ENCODE measurements at regions not wholly inside any gene's neighbourhood (a gene's known extent, or its start where the extent isn't known, plus 50 kb on each side); places are given as distances from the start of the nearest gene placed in this dataset.
"Not testable (repeated sequence)": the region's sequence is repeated elsewhere in the genome, so short reads cannot be mapped to it uniquely, and the experiment has no call there.

DNA sequence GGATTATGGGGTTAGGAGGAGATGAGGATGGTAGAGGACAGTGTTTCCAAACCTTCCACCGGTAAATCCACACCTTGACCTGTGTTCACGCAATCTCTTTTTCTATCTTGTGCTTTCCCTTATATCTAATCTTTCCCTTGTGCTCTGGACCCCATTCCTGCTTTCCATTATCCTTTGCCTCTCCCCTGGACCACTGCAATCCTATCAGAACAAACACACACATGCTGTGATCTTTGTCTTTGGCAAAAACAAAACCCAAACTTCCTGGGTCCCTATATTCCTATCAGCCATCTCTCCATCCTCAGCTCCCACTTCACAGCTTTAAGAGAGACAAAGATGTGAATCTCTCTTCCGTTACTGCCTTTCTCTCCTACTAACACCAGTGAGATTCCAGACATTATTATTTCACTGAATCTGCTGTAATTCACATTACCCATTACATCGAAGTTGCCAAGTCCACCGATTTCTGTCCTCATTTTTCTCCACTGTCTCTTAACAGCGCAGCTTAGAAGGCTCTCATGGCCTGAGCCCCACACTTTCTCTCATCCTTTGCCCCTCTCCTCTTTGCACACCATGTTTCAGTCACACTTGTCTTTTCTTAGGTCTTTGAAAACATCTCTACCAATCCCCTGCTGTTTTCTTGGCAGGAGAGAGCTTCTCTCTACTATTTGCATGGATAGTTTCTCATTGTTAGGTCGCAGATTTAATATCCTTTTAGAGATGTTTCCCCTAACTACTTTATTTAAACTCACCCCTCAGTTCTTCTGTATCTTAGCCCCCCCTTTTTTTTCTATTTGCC, 230.0 kb upstream of the B3GALT2 start:
- DNase-seq (ENCODE audit: low read depth in 2 of 2) = no peak

GRCh38 chr1:193415256-193415655, 228.8 kb upstream of the B3GALT2 start:
- no peak for DNase-seq (ENCODE audit: low read depth in 2 of 2)

DNA sequence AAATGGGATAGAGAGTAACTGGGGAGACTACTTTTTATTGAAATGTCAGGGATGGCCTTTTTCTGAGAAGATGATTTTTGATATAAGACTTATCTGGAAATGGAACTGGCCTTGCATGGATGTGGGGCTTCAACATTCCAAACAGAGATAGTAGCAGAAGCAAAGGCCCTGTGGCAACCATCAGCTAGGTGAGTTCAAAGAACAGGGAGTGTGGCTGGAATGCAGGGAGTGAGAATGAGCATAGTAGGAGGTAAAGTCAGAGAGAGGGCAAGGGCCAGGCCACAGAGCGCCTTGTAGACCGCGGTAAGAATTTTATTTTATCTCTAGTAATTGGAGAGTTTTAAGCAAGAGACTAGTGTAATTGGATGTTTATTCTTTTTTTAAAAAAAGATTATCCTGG, 227.0 kb upstream of the B3GALT2 start:
- DNase-seq (ENCODE audit: low read depth in 2 of 2) = no peak

DNA sequence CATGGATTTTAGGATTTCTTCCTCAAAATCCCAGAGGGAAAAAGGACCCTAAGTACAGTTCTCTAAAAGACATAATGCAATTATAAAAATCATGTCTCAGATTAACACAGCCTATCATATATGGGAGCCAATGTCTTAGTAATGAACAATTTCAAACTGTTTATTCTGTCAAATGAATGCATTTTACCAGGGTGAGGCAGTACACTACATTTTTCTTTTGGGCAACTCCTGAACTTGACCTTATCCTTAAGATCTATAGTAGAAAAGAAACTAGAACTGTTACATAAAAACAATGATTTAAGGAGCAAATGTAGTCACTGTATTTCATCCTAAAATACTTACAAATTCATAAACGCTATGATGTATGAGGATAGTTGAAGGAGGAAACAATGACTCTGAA, 226.3 kb upstream of the B3GALT2 start:
- no peak for DNase-seq (ENCODE audit: low read depth in 2 of 2)

DNA sequence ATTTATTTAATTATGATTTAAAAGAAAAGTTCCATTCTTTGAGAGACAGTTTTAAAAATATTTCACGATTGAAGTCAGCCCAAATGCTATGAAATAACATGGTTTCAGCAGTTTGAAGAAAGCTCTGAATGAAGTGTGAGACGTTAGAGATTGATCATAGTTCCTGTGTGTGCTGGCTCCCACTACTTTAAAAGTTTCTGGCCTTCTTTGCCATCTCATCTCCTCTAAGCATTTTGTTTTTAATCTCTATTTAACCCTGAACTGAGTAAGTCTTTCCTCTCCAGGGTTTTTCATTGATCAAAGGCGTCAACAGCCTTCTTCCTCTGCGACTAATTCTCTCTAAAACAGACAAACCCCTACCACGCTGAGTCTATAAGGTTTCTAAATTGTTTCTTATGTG, 225.3 kb upstream of the B3GALT2 start:
- no peak for DNase-seq (ENCODE audit: low read depth in 2 of 2)

DNA sequence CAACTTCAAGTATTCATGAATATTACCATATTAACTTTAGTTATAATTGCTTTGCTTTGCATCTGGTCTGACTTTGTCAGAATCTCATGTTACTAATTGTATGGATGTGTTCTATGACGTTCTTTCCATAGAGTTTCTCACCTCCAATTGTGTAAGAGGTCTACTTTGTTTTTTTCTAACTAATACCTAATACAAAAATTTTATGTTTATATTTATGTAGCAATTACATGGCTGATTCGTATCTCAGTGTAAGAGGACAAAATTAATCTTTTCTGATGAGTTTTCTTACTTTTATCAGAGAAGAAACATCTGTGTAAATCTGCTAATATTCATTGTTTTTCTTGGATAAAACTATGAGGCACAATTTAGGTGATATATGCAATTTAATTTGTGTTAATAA, 224.8 kb upstream of the B3GALT2 start:
- DNase-seq (ENCODE audit: low read depth in 2 of 2) = no peak

DNA sequence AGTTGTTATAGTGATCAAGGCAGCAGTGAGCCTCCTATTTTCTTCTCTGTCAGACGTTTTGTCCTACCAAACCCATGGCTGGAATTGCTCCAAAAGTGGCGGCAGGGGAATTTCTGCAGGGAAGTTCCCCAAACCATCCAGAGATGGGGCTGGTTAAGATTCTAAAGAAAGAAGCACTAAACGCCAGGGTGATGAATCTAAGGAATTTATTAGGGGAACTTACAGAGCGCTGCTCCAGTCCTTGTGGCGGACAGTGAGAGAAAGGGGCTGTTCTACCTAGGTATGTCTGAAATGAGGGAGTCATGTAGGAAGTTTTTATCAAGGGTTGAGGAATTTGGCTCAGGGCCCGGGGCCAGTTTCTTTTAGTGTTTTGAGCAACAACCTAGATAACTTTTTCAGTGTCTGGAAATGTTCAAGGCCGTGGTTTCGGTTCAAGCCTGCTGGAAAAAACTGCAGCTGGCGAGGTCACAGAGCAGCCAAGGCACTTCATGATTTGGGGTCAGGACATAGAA, 222.4 kb upstream of the B3GALT2 start:
- no peak for DNase-seq (ENCODE audit: low read depth in 2 of 2)

GRCh38 chr1:193406901-193407300, 220.5 kb upstream of the B3GALT2 start:
- no peak for DNase-seq (ENCODE audit: low read depth in 2 of 2)

- DNase-seq (ENCODE audit: low read depth in 2 of 2) = no peak
These were observed 217.8 kb upstream of the B3GALT2 start for GRCh38 chr1:193404236-193404635.

DNA sequence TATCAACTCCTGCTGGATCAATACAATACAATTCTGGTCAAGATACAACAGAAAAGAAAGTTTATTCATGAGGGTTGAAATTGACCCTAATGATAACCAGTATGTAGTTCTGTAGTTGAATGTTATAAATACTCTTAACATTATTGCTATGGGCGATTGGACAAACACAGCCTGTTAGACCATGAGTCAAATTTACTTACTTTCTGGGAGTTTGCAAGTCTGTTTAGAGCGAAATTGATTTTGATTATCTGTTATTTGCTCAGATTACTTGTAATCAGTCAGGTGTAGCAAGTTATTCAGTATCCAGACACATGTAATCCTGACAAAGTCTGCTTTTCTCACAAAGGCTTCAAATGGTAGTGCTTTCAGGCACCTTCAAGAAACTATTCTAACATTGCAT, 216.6 kb upstream of the B3GALT2 start:
- no peak for DNase-seq (ENCODE audit: low read depth in 2 of 2)

DNA sequence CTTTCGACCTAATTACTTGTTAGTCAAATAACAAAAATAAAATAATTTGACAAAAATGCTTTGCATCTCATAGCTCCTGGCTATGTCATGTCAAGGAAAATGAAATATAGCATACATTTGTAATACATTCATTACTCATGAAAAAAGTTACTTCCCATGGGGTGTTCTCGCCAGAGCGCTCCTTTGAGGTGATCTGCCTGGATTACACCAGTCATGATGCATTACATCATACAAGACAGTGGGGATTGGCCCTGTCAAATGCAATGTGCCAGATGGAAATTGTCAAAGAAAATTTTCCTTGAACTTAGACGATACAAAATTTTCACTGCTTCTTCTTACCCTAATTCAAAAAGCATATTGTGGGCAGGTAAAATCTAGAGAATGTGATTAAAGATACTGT, 215.6 kb upstream of the B3GALT2 start:
- no peak for DNase-seq (ENCODE audit: low read depth in 2 of 2)

DNA sequence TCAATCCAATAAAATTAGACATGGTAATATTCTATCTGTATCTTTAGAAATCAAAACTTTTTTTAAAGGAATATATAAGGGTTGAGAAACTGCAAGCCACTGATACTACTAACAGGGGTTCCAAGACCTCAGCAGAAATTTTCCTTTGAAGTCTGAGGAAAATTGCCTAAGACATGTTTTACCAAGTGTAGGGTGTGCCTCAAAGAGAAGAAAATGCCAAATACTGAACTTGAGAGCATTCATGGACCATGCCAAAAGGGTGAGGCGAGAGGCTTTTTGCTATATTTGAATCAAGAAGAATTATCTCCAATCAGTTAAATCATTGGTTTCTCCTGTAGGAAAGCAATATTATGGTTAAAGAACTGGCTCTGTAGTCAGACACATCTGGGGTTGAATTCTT, 207.9 kb upstream of the B3GALT2 start:
- no peak for DNase-seq (ENCODE audit: low read depth in 2 of 2)

GRCh38 chr1:193392686-193393085, 206.3 kb upstream of the B3GALT2 start:
- no peak for DNase-seq (ENCODE audit: low read depth in 2 of 2)

DNA sequence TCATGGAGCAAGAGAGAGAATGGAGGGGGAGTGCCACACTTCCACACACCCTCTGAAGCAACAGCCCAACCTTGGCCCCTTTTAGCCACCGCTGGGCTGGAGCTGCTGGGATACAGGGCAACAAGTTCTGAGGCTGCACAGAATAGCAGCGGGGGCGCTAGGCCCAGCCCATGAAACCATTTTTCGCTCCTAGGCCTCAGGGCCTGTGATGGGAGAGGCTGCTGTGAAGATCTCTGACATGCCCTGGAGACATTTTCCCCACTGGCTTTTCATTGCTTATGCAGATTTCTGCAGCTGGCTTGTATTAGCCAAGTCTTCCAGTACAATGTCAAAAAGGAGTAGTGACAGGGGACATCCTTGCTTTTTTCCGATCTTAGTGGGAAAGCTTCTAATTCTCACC, 202.3 kb upstream of the B3GALT2 start:
- no peak for DNase-seq (ENCODE audit: low read depth in 2 of 2)

DNA sequence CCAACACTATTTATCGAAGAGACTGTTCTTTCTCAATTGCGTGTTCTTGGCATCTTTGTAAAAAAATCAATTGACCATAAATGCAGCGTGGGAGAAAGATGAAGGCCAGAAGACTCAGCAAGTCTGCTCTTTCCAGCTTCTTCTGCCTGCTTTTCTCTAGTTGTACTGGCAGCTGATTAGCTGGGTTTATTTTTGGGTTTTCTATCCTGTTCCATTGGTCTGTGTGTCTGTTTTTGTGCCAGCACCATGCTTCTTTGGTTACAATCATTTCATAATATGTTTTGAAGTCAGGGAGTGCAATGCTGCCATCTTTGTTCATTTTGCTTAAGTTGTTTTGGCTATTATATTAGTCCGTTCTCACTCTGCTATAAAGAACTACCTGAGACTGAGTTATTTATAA, 201.8 kb upstream of the B3GALT2 start:
- DNase-seq (ENCODE audit: low read depth in 2 of 2) = no peak

DNA sequence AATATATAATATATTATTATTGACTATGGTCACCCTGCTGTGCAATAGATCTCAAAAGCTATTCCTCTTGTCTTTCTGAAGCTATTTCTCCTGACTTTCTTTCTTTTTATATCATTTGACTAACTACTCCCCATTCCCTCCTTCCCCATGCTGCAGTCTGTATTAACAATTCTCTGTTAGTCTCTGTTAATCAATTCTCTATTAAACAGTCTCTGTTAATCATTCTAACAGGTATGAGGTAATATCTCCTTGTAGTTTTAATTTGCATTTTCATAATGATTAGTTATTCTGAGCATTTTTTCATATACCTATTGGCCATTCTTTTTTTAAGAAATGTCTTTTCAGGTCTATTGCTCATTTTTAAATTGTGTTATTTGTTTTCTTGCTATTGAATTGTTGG, 201.0 kb upstream of the B3GALT2 start:
- no peak for DNase-seq (ENCODE audit: low read depth in 2 of 2)

- not testable (repeated sequence) for DNase-seq (ENCODE audit: low read depth in 2 of 2)
These were observed 192.0 kb upstream of the B3GALT2 start for GRCh38 chr1:193378451-193378850.

- DNase-seq (ENCODE audit: low read depth in 2 of 2) = no peak
These were observed 191.1 kb upstream of the B3GALT2 start for GRCh38 chr1:193377472-193377871.

- no peak for DNase-seq (ENCODE audit: low read depth in 2 of 2)
These were observed 186.1 kb upstream of the B3GALT2 start for GRCh38 chr1:193372553-193372952.

GRCh38 chr1:193368302-193368701, 181.9 kb upstream of the B3GALT2 start:
- DNase-seq (ENCODE audit: low read depth in 2 of 2) = no peak

DNA sequence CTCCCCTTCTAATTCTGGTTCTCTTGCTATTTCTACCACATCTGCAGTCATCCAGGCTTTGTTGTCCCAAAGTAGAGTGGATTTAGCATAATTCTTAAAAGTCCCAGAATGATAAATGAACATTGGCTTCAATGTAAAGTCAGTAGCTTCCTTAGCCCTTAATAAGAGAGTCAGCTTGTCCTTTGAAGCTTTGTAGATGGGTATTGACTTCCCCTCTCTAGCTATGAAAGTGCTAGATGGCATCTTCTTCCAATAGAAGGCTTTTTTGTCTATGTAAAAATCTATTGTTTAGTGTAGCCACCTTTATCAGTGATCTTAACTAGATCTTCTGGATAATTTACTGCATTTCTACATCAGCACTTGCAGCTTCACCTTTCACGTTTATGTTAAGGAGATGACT, 181.4 kb upstream of the B3GALT2 start:
- no peak for DNase-seq (ENCODE audit: low read depth in 2 of 2)

GRCh38 chr1:193366764-193367507, 180.5 kb upstream of the B3GALT2 start:
- no peak for DNase-seq (ENCODE audit: low read depth in 2 of 2)

- DNase-seq (ENCODE audit: low read depth in 2 of 2) = no peak
These were observed 179.6 kb upstream of the B3GALT2 start for GRCh38 chr1:193365966-193366365.

Data from stimulated activated CD4-positive, alpha-beta T cell treated with anti-CD3 and anti-CD28 coated beads, Interleukin-15, amount 100 ng/mL, for 48 hours (primary cell).